ENCODE measurements at regions not wholly inside any gene's neighbourhood (a gene's known extent, or its start where the extent isn't known, plus 50 kb on each side); places are given as distances from the start of the nearest gene placed in this dataset.

DNA sequence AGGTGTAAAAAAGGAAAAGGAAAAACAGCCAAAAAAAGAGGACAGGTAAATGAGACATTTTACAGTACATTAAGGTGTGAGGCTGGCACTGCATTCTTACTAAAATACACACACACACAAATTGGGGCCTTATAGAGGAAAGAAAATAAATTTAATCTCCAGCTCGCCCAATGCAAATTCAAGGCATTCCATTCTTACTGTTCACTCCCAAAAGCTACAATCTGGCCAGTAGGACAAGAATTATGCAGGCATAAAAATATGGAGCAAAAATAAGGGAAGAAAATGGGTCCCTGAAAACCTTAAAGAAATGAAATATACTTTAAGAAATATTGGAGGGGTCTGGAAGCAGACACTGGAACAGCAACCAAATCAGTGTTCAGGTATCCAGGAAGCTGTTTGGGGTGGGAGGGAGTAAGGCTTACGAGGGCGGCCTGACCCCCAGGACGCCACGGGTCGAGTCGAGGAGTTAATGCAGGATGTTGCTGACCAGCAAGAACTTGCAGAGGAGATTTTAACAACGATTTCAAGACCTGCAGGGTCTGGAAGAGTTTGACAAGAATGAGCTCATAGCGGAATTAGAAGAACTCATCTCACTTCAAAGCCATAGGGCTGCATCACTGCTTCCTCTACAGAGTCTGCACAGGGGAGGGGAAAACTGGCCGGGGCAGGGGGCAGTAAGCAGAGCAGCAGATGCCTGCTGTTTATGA lies 245.5 kb downstream of the TBL1XR1 start:
- no peak for TF ChIP-seq EP300 (IDR thresholded peaks at IDR 0.05)
- TF ChIP-seq, protein P1, sequence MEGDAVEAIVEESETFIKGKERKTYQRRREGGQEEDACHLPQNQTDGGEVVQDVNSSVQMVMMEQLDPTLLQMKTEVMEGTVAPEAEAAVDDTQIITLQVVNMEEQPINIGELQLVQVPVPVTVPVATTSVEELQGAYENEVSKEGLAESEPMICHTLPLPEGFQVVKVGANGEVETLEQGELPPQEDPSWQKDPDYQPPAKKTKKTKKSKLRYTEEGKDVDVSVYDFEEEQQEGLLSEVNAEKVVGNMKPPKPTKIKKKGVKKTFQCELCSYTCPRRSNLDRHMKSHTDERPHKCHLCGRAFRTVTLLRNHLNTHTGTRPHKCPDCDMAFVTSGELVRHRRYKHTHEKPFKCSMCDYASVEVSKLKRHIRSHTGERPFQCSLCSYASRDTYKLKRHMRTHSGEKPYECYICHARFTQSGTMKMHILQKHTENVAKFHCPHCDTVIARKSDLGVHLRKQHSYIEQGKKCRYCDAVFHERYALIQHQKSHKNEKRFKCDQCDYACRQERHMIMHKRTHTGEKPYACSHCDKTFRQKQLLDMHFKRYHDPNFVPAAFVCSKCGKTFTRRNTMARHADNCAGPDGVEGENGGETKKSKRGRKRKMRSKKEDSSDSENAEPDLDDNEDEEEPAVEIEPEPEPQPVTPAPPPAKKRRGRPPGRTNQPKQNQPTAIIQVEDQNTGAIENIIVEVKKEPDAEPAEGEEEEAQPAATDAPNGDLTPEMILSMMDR (IDR thresholded peaks at IDR 0.05): no peak
- no peak for TF ChIP-seq POLR2AphosphoS5 (IDR thresholded peaks at IDR 0.05)
- TF ChIP-seq POLR2A (IDR thresholded peaks at IDR 0.05): no peak
- no peak overlapping the region for H3K27ac ChIP-seq
- H3K4me1 ChIP-seq: peaks cover 3 to 12% (median 5%) of the 10 kb centered on the region in 3 donors
- no peaks in the 10 kb centered on the region for H3K9me3 ChIP-seq
- WGBS, 2 donors (ENCODE audit: low coverage in 1 of 2): 68 to 78% methylated on average over 9 of the region's 10 CpGs
- H3K27me3 ChIP-seq: no peaks in the 10 kb centered on the region
- H3K36me3 ChIP-seq: no peaks in the 10 kb centered on the region
- ATAC-seq: no peak
- no peak overlapping the region for H3K4me3 ChIP-seq

DNA sequence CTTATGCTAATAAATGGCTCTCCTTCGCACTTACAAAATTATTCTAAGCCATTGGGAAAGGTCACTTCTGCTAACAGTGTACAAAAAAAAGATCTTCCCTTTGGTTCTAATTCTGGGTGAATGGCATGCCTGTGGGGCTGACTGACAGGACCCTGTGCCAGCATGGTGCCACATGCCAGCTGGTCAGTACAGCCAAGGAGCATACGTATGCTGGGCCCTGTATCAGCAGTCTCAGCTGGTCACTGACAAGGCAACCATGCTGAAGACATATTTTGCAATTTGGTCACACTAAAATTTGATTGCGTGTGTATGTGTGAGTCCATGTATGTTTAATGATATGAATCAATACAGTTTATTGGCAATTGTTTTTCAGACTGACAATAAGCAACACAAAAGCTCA lies 246.1 kb downstream of the TBL1XR1 start:
- H3K27me3 ChIP-seq: no peaks in the 10 kb centered on the region
- WGBS, 2 donors (ENCODE audit: low coverage in 1 of 2): 78 to 86% methylated on average over 3 of the region's 3 CpGs
- H3K27ac ChIP-seq: no peak overlapping the region
- no peaks in the 10 kb centered on the region for H3K36me3 ChIP-seq
- H3K4me1 ChIP-seq: peaks cover 3 to 12% (median 5%) of the 10 kb centered on the region in 3 donors
- ATAC-seq: no peak
- TF ChIP-seq EP300 (IDR thresholded peaks at IDR 0.05): no peak
- no peak for TF ChIP-seq POLR2A (IDR thresholded peaks at IDR 0.05)
- no peak for TF ChIP-seq POLR2AphosphoS5 (IDR thresholded peaks at IDR 0.05)
- TF ChIP-seq, protein P1 (IDR thresholded peaks at IDR 0.05): no peak
- no peak overlapping the region for H3K4me3 ChIP-seq
- H3K9me3 ChIP-seq: no peaks in the 10 kb centered on the region

DNA sequence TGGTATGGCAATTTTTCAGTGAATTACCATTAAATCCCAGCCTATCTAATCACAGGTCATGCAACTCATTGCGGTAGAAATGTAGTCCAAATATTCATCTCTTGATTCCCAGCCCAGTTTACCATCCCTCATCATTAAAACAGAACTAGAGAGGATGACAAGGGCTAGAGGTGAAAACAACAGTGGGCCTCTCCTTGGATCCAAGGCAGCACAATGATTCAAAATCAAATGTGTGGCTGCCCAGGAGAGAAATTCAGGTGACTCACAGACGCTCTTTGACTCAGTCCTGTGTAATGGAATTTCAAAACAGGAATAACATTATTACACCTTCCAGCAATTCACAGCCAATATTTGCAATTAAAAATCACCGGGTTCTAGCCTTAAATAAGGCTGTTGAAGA lies 246.5 kb downstream of the TBL1XR1 start:
- ATAC-seq: no peak

DNA sequence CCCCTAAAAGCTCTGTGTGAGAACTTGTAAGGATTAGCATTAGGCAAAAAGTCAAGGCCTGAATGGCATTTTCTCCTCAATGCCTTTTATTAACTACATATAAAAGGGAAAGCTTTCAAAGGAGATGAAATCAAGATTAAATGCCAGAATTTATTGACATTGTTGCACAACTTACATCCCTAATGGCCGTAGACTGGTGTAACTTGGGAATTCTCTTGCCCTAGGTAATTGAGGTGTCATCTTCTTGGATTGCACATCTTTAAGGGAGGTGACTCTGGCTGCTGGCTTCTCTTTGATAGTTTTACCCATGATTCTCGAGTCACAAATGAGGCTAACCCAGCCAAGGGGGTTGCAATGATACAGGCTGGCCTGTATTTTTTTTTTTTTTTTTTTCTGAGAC lies 249.1 kb downstream of the TBL1XR1 start:
- TF ChIP-seq POLR2A (IDR thresholded peaks at IDR 0.05): no peak
- TF ChIP-seq POLR2AphosphoS5 (IDR thresholded peaks at IDR 0.05): no peak
- TF ChIP-seq, protein P1 (IDR thresholded peaks at IDR 0.05): no peak
- TF ChIP-seq EP300 (IDR thresholded peaks at IDR 0.05): no peak
- peaks cover 0 to 1% (median 0%) of the 10 kb centered on the region in 3 donors for H3K4me1 ChIP-seq
- H3K4me3 ChIP-seq: no peak overlapping the region
- no peak overlapping the region for H3K27ac ChIP-seq
- H3K36me3 ChIP-seq: no peaks in the 10 kb centered on the region
- no peak for ATAC-seq
- 96 to 100% methylated on average over 2 of the region's 2 CpGs for WGBS, 2 donors (ENCODE audit: low coverage in 1 of 2)
- H3K9me3 ChIP-seq: no peaks in the 10 kb centered on the region
- H3K27me3 ChIP-seq: no peaks in the 10 kb centered on the region

More for the DNA sequence above, 246.5 kb downstream of the TBL1XR1 start:
- TF ChIP-seq EP300 (IDR thresholded peaks at IDR 0.05) (no peak), POLR2A (IDR thresholded peaks at IDR 0.05) (no peak)
- TF ChIP-seq, protein P1 (IDR thresholded peaks at IDR 0.05): no peak
- Histone ChIP-seq H3K27me3 (no peaks in the 10 kb centered on the region), H3K4me1 (peaks cover 3 to 12% (median 5%) of the 10 kb centered on the region in 3 donors), H3K4me3 (no peak overlapping the region), H3K27ac (no peak overlapping the region), H3K36me3 (no peaks in the 10 kb centered on the region), H3K9me3 (no peaks in the 10 kb centered on the region)
- 48 to 67% methylated on average over 3 of the region's 3 CpGs for WGBS, 2 donors (ENCODE audit: low coverage in 1 of 2)

DNA sequence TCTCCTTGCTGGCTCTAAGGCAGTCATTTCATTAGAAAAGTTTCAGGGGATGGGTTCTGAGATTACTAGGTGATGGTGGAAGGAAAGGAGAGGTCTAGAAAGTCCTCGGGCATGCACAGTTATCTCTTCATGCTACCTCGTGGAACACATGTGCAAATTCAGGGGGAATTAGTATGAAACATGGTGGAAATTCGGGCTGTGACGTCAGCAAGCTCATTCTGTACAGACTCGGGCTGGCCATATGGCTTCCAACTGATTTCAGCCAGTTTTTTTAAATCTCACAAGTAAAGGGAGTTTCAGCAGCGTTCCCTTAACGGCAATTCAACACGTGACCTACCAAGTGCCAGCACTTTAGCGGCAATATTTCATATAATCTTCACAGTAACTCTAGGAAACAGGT lies 251.1 kb downstream of the TBL1XR1 start:
- no peaks in the 10 kb centered on the region for H3K4me1 ChIP-seq
- no peaks in the 10 kb centered on the region for H3K36me3 ChIP-seq
- TF ChIP-seq POLR2A (IDR thresholded peaks at IDR 0.05) (no peak), POLR2AphosphoS5 (IDR thresholded peaks at IDR 0.05) (no peak)
- H3K27ac ChIP-seq: no peak overlapping the region
- H3K4me3 ChIP-seq: no peak overlapping the region
- WGBS, 2 donors (ENCODE audit: low coverage in 1 of 2): 93 to 94% methylated on average over 3 to 6 of the region's 9 CpGs
- no peaks in the 10 kb centered on the region for H3K9me3 ChIP-seq
- H3K27me3 ChIP-seq: no peaks in the 10 kb centered on the region
- ATAC-seq: no peak

Measured in gastroesophageal sphincter (tissue), 4 donors.